Choroid plexus epithelial cell (primary cell): ENCODE measurements at regions not wholly inside any gene's neighbourhood (a gene's known extent, or its start where the extent isn't known, plus 50 kb on each side); places are given as distances from the start of the nearest gene placed in this dataset.
A peak's percentile ranks its signal among the peaks of the same experiment; 100 is the strongest.

ENCODE experiments used
- DNase-seq: peaks from one replicate; pipeline ENCODE4 v3.0.0-alpha.2; 2010; ENCODE audit warnings: low read depth
- H3K4me3 ChIP-seq: 2 replicates; pipeline ENCODE4 v1.5.1; 2011; ENCODE audit warnings: low read depth, mild to moderate bottlenecking, control low read depth, low read length, moderate library complexity
- TF ChIP-seq, protein P1 (sequence below): conservative IDR thresholded peaks from 2 replicates; pipeline ENCODE4 v1.5.1; 2011; ENCODE audit warnings: low read depth, mild to moderate bottlenecking, control low read depth, inconsistent platforms, low read length, moderate library complexity

GRCh38 chr6:141848029-141848890, 284.5 kb upstream of the GJE1 start:
- TF ChIP-seq, protein P1, sequence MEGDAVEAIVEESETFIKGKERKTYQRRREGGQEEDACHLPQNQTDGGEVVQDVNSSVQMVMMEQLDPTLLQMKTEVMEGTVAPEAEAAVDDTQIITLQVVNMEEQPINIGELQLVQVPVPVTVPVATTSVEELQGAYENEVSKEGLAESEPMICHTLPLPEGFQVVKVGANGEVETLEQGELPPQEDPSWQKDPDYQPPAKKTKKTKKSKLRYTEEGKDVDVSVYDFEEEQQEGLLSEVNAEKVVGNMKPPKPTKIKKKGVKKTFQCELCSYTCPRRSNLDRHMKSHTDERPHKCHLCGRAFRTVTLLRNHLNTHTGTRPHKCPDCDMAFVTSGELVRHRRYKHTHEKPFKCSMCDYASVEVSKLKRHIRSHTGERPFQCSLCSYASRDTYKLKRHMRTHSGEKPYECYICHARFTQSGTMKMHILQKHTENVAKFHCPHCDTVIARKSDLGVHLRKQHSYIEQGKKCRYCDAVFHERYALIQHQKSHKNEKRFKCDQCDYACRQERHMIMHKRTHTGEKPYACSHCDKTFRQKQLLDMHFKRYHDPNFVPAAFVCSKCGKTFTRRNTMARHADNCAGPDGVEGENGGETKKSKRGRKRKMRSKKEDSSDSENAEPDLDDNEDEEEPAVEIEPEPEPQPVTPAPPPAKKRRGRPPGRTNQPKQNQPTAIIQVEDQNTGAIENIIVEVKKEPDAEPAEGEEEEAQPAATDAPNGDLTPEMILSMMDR, result no peak
- no peak overlapping the region for H3K4me3 ChIP-seq
- peak; percentile 11 for DNase-seq

GRCh38 chr6:141846639-141847038, 286.1 kb upstream of the GJE1 start:
- TF ChIP-seq, protein P1, result no peak
- no peak for DNase-seq
- no peak overlapping the region for H3K4me3 ChIP-seq

GRCh38 chr6:141843178-141843834, 289.4 kb upstream of the GJE1 start:
- DNase-seq, result no peak
- H3K4me3 ChIP-seq, result no peak overlapping the region
- TF ChIP-seq, protein P1, result no peak

- DNase-seq, result no peak
- TF ChIP-seq, protein P1, result no peak
- H3K4me3 ChIP-seq, result no peak overlapping the region
Observed at GRCh38 chr6:141833001-141833655, 299.6 kb upstream of the GJE1 start.

DNA sequence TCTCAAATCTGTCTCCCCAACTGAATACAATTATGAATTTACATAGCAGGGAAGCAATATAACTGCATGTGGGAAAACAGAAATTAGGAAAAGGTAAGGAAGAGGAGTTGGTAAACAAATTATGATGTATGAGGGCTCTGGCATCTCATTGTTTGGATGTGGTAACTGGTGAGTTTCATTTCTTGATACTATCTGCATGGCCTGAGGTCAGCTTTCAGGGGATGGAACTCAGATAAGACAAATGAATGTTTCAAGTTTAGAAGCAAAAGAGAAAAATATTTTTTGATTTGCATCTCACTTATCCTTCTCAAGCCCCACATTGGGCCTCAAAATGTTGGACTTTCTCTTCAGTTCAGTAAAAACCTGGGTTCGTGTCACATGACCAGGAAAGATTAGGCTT, 302.2 kb upstream of the GJE1 start:
- TF ChIP-seq, protein P1, result no peak
- DNase-seq, result no peak
- H3K4me3 ChIP-seq, result no peak overlapping the region

DNA sequence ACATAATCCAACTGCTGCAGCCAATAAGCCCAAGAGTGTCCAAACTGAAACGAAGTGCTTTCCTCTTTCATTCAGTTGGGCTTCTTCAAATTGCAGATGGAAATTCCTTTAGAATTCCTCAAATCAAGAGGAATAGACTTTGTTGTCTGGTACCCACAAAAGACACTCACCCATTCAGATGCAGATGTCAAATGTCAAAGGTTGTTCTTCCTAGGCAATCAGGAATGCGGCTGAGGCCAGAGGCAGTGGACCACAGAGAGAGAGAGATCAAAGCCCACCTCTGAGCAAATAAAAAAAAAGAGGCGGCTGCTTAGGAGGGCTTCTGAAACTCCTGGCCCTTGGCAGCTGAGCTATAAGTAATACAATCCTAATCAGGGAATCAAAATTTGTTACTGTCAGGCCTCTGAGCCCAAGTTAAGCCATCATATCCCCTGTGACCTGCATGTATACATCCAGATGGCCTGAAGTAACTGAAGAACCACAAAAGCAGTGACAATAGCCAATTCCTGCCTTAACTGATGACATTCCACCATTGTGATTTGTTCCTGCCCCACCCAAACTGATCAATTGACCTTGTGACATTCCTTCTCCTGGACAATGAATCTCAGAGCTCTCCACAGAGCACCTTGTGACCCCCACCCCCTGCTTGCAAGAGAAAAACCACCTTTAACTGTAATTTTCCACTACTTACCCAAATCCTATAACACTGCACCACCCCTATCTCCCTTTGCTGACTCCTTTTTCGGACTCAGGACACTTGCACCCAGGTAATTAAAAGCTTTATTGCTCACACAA, 303.0 kb upstream of the GJE1 start:
- DNase-seq, result no peak
- TF ChIP-seq, protein P1, result no peak
- no peak overlapping the region for H3K4me3 ChIP-seq
